HG02763 (cell line): ENCODE measurements at regions not wholly inside any gene's neighbourhood (a gene's known extent, or its start where the extent isn't known, plus 50 kb on each side); places are given as distances from the start of the nearest gene placed in this dataset.
A peak's percentile ranks its signal among the peaks of the same experiment; 100 is the strongest.

Source experiments
- ATAC-seq: cut with Tn5 transposase; IDR thresholded peaks from one replicate; pipeline ENCODE4 v1.9.1; 2021; ENCODE audit warnings: mild to moderate bottlenecking, moderate library complexity; ENCODE audit not compliant: unreplicated experiment

GRCh38 chr9:110047232-110047954 is 160.6 kb downstream of the C9orf152 start:
- ATAC-seq = no peak

DNA sequence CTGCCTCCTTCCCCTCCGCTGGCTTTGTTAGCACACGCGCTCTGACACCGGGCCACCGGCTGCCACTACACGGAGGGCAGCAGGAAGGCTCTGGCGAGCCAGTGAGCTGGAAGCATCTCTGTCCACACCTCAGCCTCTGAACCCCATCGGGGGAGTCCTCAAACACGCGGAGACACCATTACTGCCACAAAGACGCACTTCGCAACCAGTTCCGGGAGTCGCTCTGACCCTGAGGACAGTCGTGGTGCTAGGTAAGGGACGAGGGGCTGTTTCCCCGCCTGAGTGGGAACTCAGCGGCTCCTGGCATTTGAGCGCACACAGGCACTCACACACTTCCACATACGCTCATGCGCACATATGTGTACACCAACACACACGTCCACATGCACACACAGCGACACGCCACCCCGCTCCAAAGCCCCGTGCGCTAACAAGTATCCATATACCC is 160.0 kb downstream of the C9orf152 start:
- ATAC-seq = peak; percentile 20

DNA sequence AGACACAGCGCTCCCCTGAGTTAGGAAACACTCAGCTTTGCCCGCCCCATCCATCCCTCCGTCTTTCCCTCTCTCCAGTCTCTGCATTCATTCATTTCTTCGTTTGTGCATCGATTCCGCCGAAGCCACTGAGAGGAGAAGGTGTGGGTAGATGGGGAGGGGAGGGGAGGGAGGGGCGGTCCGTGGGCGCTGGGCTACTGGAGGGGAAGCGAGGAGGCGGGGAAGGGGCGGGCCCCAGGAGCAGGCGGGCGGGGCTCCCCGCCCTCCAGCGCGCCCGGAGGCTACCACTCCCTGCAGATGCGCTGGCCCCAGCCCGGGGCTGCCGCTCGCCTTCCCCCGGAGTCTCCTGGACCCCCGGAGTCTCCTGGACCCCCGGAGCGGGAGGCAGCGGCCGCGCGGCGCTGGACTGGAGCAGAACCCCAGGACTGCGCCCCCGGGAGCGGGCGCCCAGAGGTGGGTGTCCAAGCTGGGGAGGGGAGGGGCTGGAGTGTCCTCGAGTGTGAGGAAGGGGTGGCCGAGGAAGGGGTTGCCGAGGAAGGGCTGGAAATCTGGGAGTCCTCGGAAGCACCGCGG is 159.5 kb downstream of the C9orf152 start:
- ATAC-seq = peak; percentile 80

- ATAC-seq = peak; percentile 16
Observed at GRCh38 chr9:110048976-110049698, 158.8 kb downstream of the C9orf152 start.

- peak; percentile 19 for ATAC-seq
Observed at GRCh38 chr9:110049699-110050450, 158.1 kb downstream of the C9orf152 start.

- ATAC-seq = peak; percentile 39
Observed at GRCh38 chr9:110050925-110051355, 157.0 kb downstream of the C9orf152 start.

DNA sequence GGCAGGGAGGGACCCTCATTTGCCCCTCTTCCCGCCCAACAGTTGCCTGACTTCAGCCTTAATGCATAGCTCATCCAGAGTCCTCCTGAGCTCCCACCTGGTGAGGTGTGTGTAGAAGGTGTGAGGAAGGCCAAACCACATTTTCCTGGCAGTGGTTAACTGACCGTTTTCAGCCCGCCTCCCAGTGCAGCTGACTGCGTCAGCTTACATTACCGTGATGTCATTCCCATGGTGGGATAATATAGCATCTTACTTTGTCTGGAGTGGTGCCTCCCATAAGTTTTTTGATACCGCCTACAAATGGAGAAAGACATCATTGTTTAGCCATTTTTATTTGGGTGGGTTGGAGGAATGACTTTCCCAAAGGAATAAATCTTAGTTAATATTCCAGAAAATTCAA is 151.9 kb downstream of the C9orf152 start:
- no peak for ATAC-seq

DNA sequence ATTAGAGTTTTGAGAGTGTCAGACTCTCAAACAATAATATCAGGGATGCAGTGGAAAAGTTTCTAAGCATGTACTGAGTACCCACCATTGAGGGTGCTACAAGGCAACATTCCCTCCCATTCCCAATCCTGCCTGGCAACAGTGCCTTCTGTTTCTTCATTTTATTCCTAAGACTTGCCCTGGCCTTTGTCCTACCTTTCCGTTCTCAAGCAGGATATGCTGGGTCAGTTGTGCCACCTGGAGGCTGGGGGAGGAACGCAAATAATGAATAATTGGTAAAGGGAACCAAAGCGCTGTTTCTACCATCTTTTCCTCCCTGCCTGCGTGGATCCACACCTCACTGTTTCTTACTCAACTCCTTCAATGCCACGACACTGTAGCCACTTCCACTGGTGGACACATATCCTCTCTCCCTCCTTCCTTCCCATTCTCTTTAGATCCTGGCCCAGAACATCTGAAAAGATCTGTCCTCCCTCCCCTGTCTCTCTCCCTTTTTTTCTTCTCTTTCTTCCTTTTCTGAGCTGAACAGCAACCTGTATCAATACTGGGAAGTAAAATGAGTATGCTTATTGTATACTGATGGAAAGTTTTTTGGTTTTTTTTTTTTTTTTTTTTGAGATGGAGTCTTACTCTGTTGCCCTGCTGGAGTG is 149.5 kb downstream of the C9orf152 start:
- ATAC-seq = peak; percentile 63

GRCh38 chr9:110059461-110059860 is 148.5 kb downstream of the C9orf152 start:
- no peak for ATAC-seq

DNA sequence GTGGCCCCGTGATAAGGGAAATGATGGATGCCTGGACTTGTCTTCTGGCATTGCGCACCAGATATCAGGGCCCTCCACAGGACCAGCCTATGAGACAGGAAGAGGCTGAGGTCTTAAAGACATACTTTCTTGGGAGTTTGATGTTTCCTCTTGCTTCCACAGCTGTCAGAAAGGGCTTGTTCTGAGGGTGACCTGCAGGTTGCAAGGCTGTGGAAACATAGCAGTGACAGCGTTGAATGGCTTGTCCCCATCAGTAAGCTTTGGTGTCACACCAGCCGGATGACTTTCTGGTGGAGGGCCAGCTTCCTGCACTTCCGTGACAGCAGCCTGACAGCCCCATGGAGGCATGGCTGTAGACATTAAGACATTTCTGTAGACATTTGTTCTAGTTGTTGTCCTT is 143.2 kb downstream of the C9orf152 start:
- ATAC-seq = no peak

- ATAC-seq = no peak
Observed at GRCh38 chr9:110065532-110065931, 142.4 kb downstream of the C9orf152 start.

DNA sequence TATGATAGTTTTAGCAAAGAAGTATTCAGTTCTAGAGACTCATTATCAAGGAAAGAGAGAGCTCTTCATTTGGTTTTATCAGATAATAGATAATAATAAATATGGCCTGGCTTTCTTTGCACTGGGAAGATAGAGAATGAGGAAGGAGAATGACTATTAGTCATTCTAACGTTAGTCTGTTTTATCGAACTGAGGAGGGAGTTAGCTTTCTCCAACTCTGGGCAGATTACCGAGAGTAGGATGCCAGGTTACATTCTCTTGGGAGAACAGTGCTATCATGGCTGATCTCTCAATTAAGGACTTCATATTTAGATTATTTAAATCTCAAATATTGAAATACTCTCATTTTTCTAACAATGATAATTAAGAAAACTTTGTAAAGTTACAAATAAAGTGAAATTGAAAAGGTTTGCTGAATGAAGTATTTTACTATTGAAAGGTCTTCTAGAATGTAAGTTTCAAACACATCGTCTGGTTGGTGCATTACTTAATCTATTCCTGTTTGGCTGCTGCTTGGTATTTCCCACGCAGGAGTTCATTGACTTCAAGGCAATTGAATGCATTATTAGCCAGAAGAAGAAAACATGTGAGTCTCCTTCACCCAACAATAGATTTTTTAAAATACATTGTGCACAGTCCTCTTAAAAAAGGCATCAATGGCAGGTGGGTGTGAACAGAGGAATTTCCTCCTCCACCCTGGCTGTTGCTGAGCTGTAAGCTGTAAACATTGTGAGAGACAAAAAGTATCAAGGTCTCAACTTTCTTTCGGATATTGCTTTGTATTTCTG is 140.8 kb downstream of the C9orf152 start:
- ATAC-seq = no peak

DNA sequence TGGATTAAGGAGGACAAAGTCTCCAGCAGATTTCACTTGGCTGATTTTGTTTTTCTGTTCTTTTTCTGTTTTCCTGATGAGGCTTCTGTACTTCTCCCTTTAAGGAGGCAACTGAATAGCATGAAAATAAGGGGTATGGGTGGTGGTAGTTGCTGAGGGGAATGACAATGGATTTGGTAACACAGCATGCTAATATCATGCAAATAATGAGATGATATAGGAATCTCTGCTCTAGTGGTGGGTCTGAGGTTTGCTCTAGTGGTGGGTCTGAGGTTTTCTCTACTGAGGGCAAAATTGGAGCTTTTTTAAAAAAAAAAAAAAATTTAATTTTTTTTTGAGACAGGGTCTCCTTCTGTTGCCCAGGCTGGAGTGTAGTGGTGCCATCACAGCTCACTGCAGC is 139.7 kb downstream of the C9orf152 start:
- ATAC-seq = no peak

DNA sequence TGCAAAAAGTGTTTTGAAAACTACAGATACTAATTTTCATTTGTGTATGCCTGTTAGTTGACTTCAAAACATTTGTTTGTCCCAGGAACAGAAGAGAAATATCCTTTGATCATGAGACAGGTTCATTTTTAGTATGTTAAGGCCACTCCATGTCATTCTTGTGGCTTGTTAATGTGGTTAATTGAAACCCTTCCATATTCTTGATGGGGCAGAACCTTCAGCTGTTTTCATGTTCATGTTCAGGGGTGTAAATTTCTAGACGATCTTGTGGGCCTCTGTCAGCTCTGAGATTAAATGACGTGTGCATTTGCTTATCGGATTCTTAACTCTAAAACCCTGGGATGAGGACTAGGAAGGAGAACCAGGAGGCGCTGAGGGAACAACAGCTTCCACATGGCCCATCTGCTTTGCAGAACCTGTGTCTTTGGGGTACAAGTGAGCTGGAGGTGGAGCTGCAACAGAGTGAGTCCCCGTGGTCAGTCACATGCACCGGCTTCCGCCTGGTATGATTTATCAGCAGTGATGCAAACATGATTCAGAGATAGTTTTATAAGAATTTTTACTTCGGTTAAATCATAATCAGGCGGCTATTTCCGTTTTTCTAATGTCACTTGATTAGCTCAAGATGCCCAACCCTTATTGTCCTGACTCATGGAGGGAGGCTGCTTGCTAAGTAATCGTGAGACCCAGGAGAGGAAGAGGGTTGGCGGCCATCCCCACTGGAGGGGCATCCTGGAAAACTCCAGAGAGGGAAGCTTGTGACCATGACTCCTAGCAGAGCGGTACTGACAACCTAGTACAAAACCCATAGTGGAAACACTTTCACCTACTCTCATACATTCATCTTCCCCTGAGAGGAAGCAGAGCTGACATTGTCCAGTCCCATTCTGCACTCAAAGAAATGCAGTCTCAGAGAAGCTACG is 138.4 kb downstream of the C9orf152 start:
- no peak for ATAC-seq

DNA sequence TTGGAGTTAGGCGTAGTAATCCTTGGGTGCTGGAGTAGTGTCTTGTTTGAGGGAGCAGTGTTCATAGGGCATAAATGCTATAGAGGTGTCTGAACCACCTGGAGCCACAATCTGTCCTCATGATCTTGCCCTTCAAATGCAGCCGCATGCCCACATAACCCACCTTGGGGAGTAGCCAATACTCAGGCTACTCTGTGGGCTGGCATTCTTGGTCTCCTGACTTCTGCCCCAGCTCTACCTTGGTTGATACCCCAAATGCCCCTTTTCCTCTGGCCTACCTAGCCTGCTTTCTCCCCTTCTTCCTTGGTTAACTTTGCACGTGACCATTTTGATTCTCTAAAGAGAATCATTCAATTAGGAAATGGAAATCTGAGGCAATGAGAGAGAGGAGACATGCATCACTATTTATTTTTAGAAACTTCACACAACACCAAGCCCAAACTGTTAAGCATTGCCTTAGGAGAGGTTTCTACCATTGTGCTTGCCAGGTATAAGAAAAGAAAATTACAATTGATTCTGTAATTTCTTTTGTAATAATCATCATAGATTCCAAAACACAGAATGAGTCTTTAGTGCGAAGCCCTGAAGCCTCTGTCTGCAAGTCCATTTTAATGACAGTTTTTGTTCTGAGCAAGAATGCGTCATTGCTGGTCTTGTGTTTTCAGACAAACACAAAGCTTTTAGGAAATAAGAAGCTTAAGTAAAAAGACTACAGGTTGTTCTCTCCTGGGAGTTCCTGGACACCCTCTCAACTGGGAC is 135.2 kb downstream of the C9orf152 start:
- ATAC-seq = no peak

DNA sequence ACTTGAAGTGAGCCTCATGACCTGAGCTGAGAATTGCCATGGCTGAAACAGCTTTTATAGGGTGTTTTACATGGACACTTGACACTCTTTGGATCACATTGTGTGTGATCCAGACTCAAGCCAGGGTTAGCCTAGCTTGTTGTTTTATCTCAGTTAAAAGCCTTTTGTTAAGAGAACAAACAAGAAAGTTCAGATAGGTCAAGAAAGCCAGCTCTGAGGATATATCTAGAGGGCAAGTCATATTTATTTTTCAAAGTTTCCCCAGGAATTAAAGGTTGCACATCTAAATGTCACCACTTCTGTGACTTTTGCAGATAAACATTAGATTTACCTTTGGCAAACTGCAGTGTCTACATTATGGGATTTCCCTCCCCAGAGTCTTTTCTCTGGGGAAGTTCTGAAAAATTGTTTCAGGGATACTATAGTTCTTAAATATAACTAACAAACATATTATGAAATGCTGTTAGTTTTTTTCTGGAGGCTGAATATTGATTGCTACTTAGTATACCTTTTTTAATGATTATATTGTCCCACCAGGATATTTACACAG is 134.5 kb downstream of the C9orf152 start:
- ATAC-seq = no peak

DNA sequence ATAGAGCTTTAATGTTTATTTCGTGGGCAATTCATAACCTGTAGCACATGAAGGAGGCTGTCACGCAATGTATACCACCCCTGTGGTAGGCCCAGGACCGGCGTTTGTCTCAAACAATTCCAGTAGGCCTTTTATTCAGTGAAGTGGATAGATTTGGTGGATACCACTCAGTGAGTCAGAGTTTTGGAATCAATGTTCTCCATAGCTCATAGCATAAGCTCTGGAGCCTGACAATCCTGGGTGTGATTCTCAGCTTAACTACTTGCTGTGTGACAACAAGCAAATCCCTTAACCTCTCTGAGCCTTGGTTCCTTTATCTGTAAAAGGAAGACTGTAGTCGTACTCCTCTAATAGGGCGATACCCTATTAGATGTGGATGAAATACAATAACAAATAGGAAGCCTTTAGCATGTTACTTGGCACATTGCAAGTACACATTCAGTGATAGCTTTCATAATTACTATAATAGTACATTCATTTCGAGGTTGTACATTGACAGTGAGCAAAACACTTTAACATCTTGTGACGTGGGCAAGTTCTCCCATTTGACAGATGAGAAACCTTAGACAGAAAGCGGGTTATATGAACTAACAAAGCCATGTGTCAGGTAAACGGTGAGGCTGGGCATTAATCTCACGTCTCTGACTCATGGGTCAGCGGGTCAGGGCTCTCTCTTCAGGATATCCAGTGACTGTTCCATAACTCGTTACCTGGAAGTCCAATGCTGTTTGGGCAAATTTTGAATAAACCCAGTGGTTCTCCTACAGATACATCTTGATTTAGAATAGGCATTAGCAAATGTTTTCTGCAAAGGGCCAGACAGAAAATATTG is 130.8 kb downstream of the C9orf152 start:
- ATAC-seq = no peak
